GM11168 (cell line): ENCODE measurements at regions not wholly inside any gene's neighbourhood (a gene's known extent, or its start where the extent isn't known, plus 50 kb on each side); places are given as distances from the start of the nearest gene placed in this dataset.
"Not testable (repeated sequence)": the region's sequence is repeated elsewhere in the genome, so short reads cannot be mapped to it uniquely, and the experiment has no call there.

ENCODE experiments used
- in situ Hi-C: fragments of 300-500 bp; cut with MboI; formaldehyde crosslinking; loops from one replicate; pipeline ENCODE4 v1.12.0; 2022; ENCODE audit warnings: low sequenced_read_pairs; ENCODE audit not compliant: unreplicated experiment

GRCh38 chr10:33013331-33013730 lies 55.3 kb upstream of the ITGB1 start:
- in situ Hi-C loops, result not testable (repeated sequence)

GRCh38 chr10:33012306-33012705 lies 54.3 kb upstream of the ITGB1 start:
- in situ Hi-C loops, result no loop called here

- in situ Hi-C loops, result no loop called here
Observed at GRCh38 chr10:33010132-33011037, 52.4 kb upstream of the ITGB1 start.

- in situ Hi-C loops, result no loop called here
Observed at GRCh38 chr10:33009244-33010131, 51.5 kb upstream of the ITGB1 start.

GRCh38 chr10:33008499-33009243 lies 50.6 kb upstream of the ITGB1 start:
- in situ Hi-C loops, result no loop called here

GRCh38 chr10:33007731-33008381 lies 49.8 kb upstream of the ITGB1 start:
- in situ Hi-C loops, result not testable (repeated sequence)
